AG04449 (cell line): ENCODE measurements at regions not wholly inside any gene's neighbourhood (a gene's known extent, or its start where the extent isn't known, plus 50 kb on each side); places are given as distances from the start of the nearest gene placed in this dataset.

ENCODE experiments used
- CTCF ChIA-PET: fragments of 350-600 bp; formaldehyde crosslinking; extraction: SDS; loops from one replicate; lab custom pipeline; 2021; ENCODE audit warnings: antibody characterized with exemption; lab: Yijun Ruan, JAX
- POLR2A ChIA-PET: fragments of 400-600, 350-600 bp; formaldehyde crosslinking; extraction: SDS; loops from one replicate; lab custom pipeline; 2020; ENCODE audit warnings: antibody characterized with exemption, inconsistent platforms; lab: Yijun Ruan, JAX
- DNase-seq: peaks from one replicate; pipeline ENCODE4 v3.0.0-alpha.2; 2010; ENCODE audit warnings: low read depth, low spot score
- H3K4me3 ChIP-seq: 2 replicates; pipeline ENCODE4 v1.5.1; 2011; ENCODE audit warnings: low read depth, mild to moderate bottlenecking, control low read depth, low read length
- TF ChIP-seq, protein P1 (sequence below): IDR thresholded peaks from one replicate; pipeline ENCODE4 v1.5.1; 2011; ENCODE audit warnings: mild to moderate bottlenecking, moderate library complexity, low read length, control low read depth, inconsistent platforms; ENCODE audit not compliant: insufficient read depth; ENCODE audit errors: missing control alignments

DNA sequence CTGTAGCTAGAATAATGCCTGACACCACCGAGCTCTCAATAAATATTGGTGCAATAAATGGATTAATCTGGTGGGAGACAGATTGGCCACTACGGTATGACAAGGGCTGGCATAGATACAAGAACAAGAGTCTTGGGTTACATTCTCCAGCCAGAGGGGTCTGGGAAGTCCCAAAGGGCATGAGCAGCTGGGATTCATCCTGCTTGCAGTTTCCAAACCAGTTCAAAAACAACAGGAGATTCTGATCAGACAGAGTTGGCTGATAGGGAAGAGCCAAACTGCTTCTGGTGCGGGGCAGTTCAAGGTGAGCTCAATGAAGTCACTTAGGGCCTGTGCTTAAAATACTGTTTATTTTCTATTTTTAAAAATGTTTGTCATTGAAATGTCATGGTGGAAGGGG lies 266.9 kb downstream of the TNS1 start:
- TF ChIP-seq, protein P1, sequence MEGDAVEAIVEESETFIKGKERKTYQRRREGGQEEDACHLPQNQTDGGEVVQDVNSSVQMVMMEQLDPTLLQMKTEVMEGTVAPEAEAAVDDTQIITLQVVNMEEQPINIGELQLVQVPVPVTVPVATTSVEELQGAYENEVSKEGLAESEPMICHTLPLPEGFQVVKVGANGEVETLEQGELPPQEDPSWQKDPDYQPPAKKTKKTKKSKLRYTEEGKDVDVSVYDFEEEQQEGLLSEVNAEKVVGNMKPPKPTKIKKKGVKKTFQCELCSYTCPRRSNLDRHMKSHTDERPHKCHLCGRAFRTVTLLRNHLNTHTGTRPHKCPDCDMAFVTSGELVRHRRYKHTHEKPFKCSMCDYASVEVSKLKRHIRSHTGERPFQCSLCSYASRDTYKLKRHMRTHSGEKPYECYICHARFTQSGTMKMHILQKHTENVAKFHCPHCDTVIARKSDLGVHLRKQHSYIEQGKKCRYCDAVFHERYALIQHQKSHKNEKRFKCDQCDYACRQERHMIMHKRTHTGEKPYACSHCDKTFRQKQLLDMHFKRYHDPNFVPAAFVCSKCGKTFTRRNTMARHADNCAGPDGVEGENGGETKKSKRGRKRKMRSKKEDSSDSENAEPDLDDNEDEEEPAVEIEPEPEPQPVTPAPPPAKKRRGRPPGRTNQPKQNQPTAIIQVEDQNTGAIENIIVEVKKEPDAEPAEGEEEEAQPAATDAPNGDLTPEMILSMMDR = no peak
- H3K4me3 ChIP-seq = no peak overlapping the region
- DNase-seq = no peak
- ChIA-PET CTCF (interaction anchor here (0.5 to 2.0 kb wide), 2 partner anchors 20 to 226 kb away, joined by 3 to 8 read pairs; no protein-coding TSS in a partner anchor), POLR2A (no interaction called here)

DNA sequence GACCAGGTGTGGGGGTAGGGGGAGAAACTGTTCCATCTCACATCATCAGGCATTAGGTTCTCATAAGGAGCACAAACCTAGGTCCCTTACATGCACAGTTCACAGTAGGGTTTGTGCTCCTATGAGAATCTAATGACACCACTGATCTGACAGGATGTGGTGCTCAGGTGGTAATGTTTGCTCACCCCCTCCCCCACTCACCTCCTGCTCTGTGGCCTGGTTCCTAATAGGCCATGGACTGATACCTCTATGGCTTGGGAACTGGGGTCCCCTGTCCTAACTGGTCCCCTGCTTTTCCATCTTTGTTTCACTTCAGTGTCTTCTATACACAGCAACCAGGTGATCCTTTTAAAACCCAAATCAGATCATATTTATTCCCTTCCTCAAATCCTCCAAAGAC lies 267.8 kb downstream of the TNS1 start:
- no peak overlapping the region for H3K4me3 ChIP-seq
- TF ChIP-seq, protein P1 = no peak
- POLR2A ChIA-PET = no interaction called here
- CTCF ChIA-PET = interaction anchor here (2.0 kb wide), 1 partner anchor 21 kb away, joined by 8 read pairs; no protein-coding TSS in a partner anchor
- no peak for DNase-seq

DNA sequence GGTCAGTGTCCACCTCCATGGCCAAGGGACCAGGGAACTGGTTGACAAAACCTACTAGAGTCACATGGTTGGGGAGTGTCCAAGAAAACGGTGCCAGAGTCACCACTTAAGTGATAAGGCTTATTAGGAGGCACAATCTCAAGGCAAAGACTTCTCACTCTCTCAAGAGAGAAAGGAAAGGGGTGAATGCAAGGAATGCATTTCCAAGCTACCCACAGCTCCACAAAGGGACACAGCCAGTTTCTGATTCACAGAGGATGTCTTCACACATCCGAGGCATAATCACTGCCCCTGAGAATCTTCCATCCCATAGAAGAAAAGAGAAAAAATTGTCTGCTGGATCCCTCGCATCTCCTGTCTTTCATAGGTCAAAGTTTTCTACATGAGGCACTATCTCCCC lies 269.3 kb downstream of the TNS1 start:
- POLR2A ChIA-PET = interaction anchor here (1.6 kb wide), 1 partner anchor 20 kb away, joined by 5 read pairs; no protein-coding TSS in a partner anchor
- DNase-seq = no peak
- TF ChIP-seq, protein P1 = no peak
- CTCF ChIA-PET = interaction anchor here (0.9 to 2.1 kb wide), 5 partner anchors 10 to 23 kb away, joined by 3 to 9 read pairs (median 6); no protein-coding TSS in a partner anchor
- no peak overlapping the region for H3K4me3 ChIP-seq

DNA sequence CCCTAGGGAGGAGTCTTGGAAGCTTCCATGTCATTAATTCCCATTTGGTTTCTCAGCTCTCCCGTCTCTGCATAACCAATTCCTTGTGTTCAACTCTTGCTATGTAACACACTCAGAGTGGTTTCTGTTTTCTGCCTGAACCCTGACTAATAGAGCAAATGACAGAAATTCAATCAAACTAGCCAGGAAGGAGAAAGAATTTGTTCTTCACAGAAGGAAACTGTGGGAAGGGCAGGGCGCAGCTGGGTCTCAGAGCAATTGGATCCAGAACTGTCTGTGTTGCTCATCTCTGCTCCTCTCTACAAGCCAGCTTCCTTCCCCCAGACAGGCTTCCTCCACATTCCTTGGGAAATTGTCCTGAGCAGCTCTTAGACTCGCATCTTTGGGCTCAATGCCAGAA lies 269.8 kb downstream of the TNS1 start:
- ChIA-PET POLR2A (interaction anchor here (1.6 kb wide), 1 partner anchor 21 kb away, joined by 5 read pairs; no protein-coding TSS in a partner anchor), CTCF (interaction anchor here (0.9 to 2.1 kb wide), 6 partner anchors 9 to 82 kb away, joined by 3 to 9 read pairs (median 5); no protein-coding TSS in a partner anchor)
- DNase-seq = peak; percentile 36
- TF ChIP-seq, protein P1 = no peak
- no peak overlapping the region for H3K4me3 ChIP-seq

DNA sequence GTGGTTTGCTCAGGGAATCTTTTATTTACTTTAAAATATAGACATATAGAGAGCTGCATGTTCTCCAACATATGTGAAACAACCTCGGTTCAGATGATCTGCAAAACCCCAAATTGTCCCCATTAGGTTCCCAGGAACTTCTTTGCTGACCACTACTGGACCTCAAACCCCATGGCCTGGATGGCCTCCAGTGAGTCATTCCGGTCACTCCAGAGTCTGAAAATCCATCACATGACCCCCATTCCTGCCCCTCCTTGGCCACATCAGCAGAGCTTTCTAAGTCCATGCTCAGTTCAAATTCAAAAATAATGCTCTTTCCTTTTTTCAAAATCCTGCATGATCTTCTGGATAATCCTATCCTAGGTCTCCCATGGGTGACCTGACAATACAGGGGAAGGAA lies 271.0 kb downstream of the TNS1 start:
- CTCF ChIA-PET = interaction anchor here (1.2 to 1.9 kb wide), 4 partner anchors 8 to 1066 kb away, joined by 3 to 9 read pairs (median 5); no protein-coding TSS in a partner anchor
- POLR2A ChIA-PET = no interaction called here
- TF ChIP-seq, protein P1 = no peak
- no peak overlapping the region for H3K4me3 ChIP-seq
- DNase-seq = no peak

DNA sequence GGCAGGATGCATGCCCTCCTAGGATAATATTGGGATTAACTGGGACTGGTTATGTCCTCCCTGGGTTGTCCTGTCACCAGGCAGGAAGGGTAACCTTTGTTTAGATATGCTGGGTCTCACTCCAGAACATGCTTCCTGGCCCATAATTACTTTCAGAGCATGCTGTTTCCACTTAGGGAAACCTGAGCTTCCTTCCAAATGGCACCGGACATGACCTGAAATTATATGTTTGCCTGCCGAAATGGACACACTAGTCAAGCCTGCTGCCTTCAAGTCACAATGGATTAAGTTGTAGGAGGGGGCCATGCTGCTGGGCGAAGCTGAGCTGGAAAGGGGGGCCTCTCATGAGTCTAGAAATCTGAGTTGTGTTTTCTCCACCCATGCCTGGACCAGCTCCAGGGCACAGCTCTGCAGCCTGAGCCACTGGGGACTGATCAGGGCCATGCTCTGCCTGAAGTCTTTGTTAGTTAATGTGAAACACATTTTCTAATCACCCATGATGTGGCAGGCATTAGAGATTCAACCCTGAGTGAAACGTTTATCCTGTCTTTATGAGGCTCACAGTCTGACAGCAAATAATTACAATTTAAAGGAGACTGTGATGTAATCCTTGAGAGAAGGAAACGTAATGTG lies 273.3 kb downstream of the TNS1 start:
- ChIA-PET CTCF (interaction anchor here (0.7 to 2.8 kb wide), 6 partner anchors 8 to 1048 kb away, joined by 3 to 10 read pairs (median 4); no protein-coding TSS in a partner anchor), POLR2A (no interaction called here)
- TF ChIP-seq, protein P1 = no peak
- no peak for DNase-seq
- no peak overlapping the region for H3K4me3 ChIP-seq
